NT2/D1 (cell line): ENCODE measurements at regions not wholly inside any gene's neighbourhood (a gene's known extent, or its start where the extent isn't known, plus 50 kb on each side); places are given as distances from the start of the nearest gene placed in this dataset.

Experiments used
- SUZ12 ChIP-seq: IDR thresholded peaks from 2 replicates; pipeline ENCODE4 v1.6.1; 2011; ENCODE audit not compliant: insufficient read length, insufficient read depth; ENCODE audit errors: extremely low read depth
- YY1 ChIP-seq: IDR thresholded peaks from 2 replicates; pipeline ENCODE4 v1.6.1; 2011; ENCODE audit not compliant: insufficient read length, insufficient read depth
- ZNF274 ChIP-seq: IDR thresholded peaks from 2 replicates; pipeline ENCODE4 v1.6.1; 2011; ENCODE audit warnings: mild to moderate bottlenecking, low read depth, low read length

DNA sequence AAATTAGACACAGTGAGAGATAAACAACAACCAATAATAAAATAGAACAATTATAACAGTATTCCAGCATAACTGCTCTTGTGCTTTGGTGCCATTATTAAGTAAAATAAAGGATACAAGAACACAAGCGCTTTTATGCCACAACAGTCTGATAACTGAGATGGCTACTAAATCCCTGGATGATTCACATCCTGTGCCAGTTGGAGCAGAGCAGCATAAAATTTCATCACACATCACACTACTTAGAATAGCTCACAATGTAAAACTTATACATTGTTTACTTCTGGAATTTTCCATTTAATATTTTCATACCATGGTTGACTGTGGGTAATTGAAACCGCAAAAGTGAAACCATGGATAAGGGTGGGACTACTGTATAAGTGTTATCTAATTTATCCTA lies 399.9 kb upstream of the CNKSR2 start:
- TF ChIP-seq SUZ12 (no peak), YY1 (no peak), ZNF274 (no peak)
